ENCODE measurements at regions not wholly inside any gene's neighbourhood (a gene's known extent, or its start where the extent isn't known, plus 50 kb on each side); places are given as distances from the start of the nearest gene placed in this dataset.

DNA sequence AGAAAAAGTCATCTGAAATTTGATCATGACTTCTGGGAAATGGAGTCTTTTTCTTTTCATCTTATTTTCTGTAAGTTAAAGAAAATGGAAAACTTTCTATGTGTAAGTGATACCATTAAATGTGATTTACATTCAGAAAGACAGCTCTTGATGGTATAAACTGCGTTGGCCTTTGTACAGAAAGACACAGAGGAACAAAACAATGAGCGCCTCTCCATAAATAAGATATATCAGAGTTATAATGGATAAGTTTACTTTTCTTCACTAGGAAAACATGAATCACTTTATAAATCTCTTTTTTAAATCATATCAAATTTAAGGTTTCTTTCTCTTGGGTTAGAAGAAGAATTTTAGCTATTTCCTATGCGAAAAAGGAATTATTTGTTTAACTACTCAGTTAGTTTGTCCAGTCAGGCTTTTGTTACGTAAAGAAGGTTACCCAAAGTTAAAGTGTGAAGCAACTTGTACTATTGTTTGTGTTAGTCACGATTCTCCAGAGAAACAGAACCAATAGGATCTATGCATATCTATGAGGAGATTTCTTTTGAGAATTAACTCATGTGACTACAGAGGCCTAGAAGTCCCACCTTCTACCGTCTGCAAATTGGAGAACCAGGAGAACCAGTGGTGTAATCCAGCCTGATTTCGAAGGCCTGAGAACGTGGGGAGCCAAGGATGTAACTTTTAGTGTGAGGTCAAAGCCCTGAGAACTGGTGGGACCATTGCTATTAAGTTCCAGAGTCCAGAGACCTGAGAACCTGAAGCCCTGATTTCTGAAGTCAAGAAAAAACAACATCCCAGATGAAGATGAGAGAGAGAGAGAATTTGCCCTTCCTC is 295.4 kb upstream of the KCNJ16 start:
- Histone ChIP-seq H3K9ac (ENCODE audit: low read length in 5 of 5) (no peak overlapping the region), H3K27ac (ENCODE audit: low read depth, low read length) (no peak overlapping the region), H3K27me3 (ENCODE audit: control insufficient read depth in 5 of 5, insufficient read depth in 4 of 5, low read length in 5 of 5) (no peaks in the 10 kb centered on the region), H3K4me1 (ENCODE audit: control insufficient read depth in 5 of 5, insufficient read depth in 5 of 5, low read length in 5 of 5) (peaks cover 0 to 4% (median 0%) of the 10 kb centered on the region in 5 donors), H3K36me3 (ENCODE audit: control insufficient read depth in 5 of 5, insufficient read depth in 5 of 5, low read length in 5 of 5) (no peaks in the 10 kb centered on the region), H3K9me3 (ENCODE audit: control insufficient read depth in 5 of 5, low read length in 5 of 5) (no peaks in the 10 kb centered on the region), H3K4me3 (ENCODE audit: low read depth in 1 of 5, low read length in 5 of 5) (no peak overlapping the region)

DNA sequence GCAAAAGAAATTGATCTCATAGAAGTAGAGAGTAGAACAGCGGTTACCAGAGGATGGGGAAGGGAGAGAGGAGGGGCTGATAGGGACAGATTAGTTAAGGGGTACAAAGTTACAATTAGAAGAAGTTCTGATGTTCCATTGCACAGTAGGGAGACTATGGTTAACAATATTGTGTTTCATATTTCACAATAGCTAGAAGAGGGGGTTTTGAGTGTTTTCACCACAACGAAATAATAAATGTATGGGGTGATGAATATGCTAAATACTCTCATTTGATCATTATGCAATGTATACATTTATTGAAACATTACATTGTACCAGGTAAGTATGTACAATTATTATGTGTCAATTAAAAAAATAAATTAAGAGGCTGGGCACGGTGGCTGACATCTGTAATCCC is 291.2 kb upstream of the KCNJ16 start:
- H3K27ac ChIP-seq (ENCODE audit: low read depth, low read length), result no peak overlapping the region
- H3K4me1 ChIP-seq (ENCODE audit: control insufficient read depth in 5 of 5, insufficient read depth in 5 of 5, low read length in 5 of 5), result no peaks in the 10 kb centered on the region
- no peaks in the 10 kb centered on the region for H3K27me3 ChIP-seq (ENCODE audit: control insufficient read depth in 5 of 5, insufficient read depth in 4 of 5, low read length in 5 of 5)
- no peaks in the 10 kb centered on the region for H3K9me3 ChIP-seq (ENCODE audit: control insufficient read depth in 5 of 5, low read length in 5 of 5)
- H3K4me3 ChIP-seq (ENCODE audit: low read depth in 1 of 5, low read length in 5 of 5), result no peak overlapping the region
- no peak overlapping the region for H3K9ac ChIP-seq (ENCODE audit: low read length in 5 of 5)
- H3K36me3 ChIP-seq (ENCODE audit: control insufficient read depth in 5 of 5, insufficient read depth in 5 of 5, low read length in 5 of 5), result no peaks in the 10 kb centered on the region

DNA sequence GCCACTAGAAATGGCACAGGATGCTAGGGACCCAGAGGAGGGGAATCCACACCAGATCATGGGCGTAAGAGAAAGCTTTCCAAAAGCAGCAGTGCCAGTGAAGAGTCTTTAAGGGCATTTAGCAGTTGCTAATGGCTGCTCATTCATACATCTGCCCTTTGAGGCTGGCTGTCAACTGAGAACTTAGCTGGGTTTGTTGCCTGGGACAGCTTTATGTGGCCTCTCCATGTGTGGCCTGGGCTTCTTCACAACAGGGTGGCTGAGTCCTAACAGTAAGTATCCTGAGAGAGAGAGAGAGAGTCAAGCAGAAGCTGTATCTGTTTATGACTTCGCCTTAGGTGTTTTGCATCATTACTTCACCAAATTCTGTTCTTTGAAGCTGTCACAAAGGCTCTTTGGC is 286.1 kb upstream of the KCNJ16 start:
- no peak overlapping the region for H3K9ac ChIP-seq (ENCODE audit: low read length in 5 of 5)
- H3K27me3 ChIP-seq (ENCODE audit: control insufficient read depth in 5 of 5, insufficient read depth in 4 of 5, low read length in 5 of 5), result no peaks in the 10 kb centered on the region
- H3K9me3 ChIP-seq (ENCODE audit: control insufficient read depth in 5 of 5, low read length in 5 of 5), result no peaks in the 10 kb centered on the region
- no peaks in the 10 kb centered on the region for H3K4me1 ChIP-seq (ENCODE audit: control insufficient read depth in 5 of 5, insufficient read depth in 5 of 5, low read length in 5 of 5)
- H3K36me3 ChIP-seq (ENCODE audit: control insufficient read depth in 5 of 5, insufficient read depth in 5 of 5, low read length in 5 of 5), result no peaks in the 10 kb centered on the region
- no peak overlapping the region for H3K27ac ChIP-seq (ENCODE audit: low read depth, low read length)
- H3K4me3 ChIP-seq (ENCODE audit: low read depth in 1 of 5, low read length in 5 of 5), result no peak overlapping the region

GRCh38 chr17:69796078-69796477 is 278.9 kb upstream of the KCNJ16 start:
- Histone ChIP-seq H3K4me3 (ENCODE audit: low read depth in 1 of 5, low read length in 5 of 5) (no peak overlapping the region), H3K27me3 (ENCODE audit: control insufficient read depth in 5 of 5, insufficient read depth in 4 of 5, low read length in 5 of 5) (no peaks in the 10 kb centered on the region), H3K36me3 (ENCODE audit: control insufficient read depth in 5 of 5, insufficient read depth in 5 of 5, low read length in 5 of 5) (no peaks in the 10 kb centered on the region), H3K4me1 (ENCODE audit: control insufficient read depth in 5 of 5, insufficient read depth in 5 of 5, low read length in 5 of 5) (no peaks in the 10 kb centered on the region), H3K9ac (ENCODE audit: low read length in 5 of 5) (no peak overlapping the region), H3K9me3 (ENCODE audit: control insufficient read depth in 5 of 5, low read length in 5 of 5) (peaks cover 0 to under 1% (median 0%) of the 10 kb centered on the region in 5 donors), H3K27ac (ENCODE audit: low read depth, low read length) (no peak overlapping the region)

- no peak overlapping the region for H3K4me3 ChIP-seq (ENCODE audit: low read depth in 1 of 5, low read length in 5 of 5)
- H3K9ac ChIP-seq (ENCODE audit: low read length in 5 of 5), result no peak overlapping the region
Measured at GRCh38 chr17:69800870-69801269, 274.2 kb upstream of the KCNJ16 start.

DNA sequence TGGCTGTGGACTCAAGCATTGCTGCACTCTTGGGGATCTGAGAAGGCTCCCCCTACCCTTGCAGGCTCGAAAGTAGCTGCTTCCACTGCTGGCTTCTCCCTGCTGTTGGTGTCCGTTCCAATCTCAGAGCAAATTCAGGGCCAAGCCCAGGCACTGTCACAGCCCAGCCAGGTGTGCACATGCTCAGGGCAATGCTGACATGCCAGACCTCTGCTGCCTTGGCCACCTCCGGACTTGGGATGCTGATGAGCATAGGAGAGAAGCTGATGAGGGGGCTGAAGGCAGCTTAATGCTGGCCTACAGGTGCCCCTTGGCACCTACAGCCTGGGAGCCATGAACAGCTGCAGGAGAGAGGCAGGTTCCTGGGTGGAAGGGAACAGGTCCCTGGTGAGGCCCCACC is 273.7 kb upstream of the KCNJ16 start:
- H3K9ac ChIP-seq (ENCODE audit: low read length in 5 of 5), result no peak overlapping the region
- H3K4me1 ChIP-seq (ENCODE audit: control insufficient read depth in 5 of 5, insufficient read depth in 5 of 5, low read length in 5 of 5), result no peaks in the 10 kb centered on the region
- no peaks in the 10 kb centered on the region for H3K36me3 ChIP-seq (ENCODE audit: control insufficient read depth in 5 of 5, insufficient read depth in 5 of 5, low read length in 5 of 5)
- H3K9me3 ChIP-seq (ENCODE audit: control insufficient read depth in 5 of 5, low read length in 5 of 5), result peaks cover 0 to 6% (median 0%) of the 10 kb centered on the region in 5 donors
- H3K4me3 ChIP-seq (ENCODE audit: low read depth in 1 of 5, low read length in 5 of 5), result no peak overlapping the region
- no peak overlapping the region for H3K27ac ChIP-seq (ENCODE audit: low read depth, low read length)
- no peaks in the 10 kb centered on the region for H3K27me3 ChIP-seq (ENCODE audit: control insufficient read depth in 5 of 5, insufficient read depth in 4 of 5, low read length in 5 of 5)

More at GRCh38 chr17:69800870-69801269, 274.2 kb upstream of the KCNJ16 start:
- Histone ChIP-seq H3K9me3 (ENCODE audit: control insufficient read depth in 5 of 5, low read length in 5 of 5) (peaks cover 0 to 6% (median 0%) of the 10 kb centered on the region in 5 donors), H3K27me3 (ENCODE audit: control insufficient read depth in 5 of 5, insufficient read depth in 4 of 5, low read length in 5 of 5) (no peaks in the 10 kb centered on the region), H3K36me3 (ENCODE audit: control insufficient read depth in 5 of 5, insufficient read depth in 5 of 5, low read length in 5 of 5) (no peaks in the 10 kb centered on the region), H3K4me1 (ENCODE audit: control insufficient read depth in 5 of 5, insufficient read depth in 5 of 5, low read length in 5 of 5) (no peaks in the 10 kb centered on the region), H3K27ac (ENCODE audit: low read depth, low read length) (no peak overlapping the region)

- H3K4me3 ChIP-seq (ENCODE audit: low read depth in 1 of 5, low read length in 5 of 5), result no peak overlapping the region
- H3K4me1 ChIP-seq (ENCODE audit: control insufficient read depth in 5 of 5, insufficient read depth in 5 of 5, low read length in 5 of 5), result no peaks in the 10 kb centered on the region
- H3K27me3 ChIP-seq (ENCODE audit: control insufficient read depth in 5 of 5, insufficient read depth in 4 of 5, low read length in 5 of 5), result no peaks in the 10 kb centered on the region
- H3K9me3 ChIP-seq (ENCODE audit: control insufficient read depth in 5 of 5, low read length in 5 of 5), result peaks cover 0 to 6% (median 0%) of the 10 kb centered on the region in 5 donors
- H3K9ac ChIP-seq (ENCODE audit: low read length in 5 of 5), result no peak overlapping the region
- H3K36me3 ChIP-seq (ENCODE audit: control insufficient read depth in 5 of 5, insufficient read depth in 5 of 5, low read length in 5 of 5), result no peaks in the 10 kb centered on the region
- H3K27ac ChIP-seq (ENCODE audit: low read depth, low read length), result no peak overlapping the region
Measured at GRCh38 chr17:69802045-69802740, 272.8 kb upstream of the KCNJ16 start.

DNA sequence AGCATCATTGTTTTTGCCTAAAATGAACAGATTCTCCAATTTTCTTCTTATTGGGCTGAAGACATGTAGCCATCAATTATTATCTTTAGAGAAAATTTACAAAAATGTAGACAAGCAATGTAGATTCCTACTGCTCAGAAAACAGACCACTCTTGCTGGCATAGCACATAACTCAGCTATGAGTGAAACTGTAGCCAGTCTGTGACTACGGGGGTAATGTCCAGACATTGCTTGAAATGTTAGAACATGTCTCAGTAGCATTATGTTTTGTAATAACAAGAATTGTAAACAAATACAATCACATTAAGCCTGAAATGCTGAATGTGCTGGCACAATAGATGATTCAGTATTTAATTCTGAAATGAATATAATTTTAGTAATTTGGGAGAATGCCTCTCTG is 265.7 kb upstream of the KCNJ16 start:
- Histone ChIP-seq H3K36me3 (ENCODE audit: control insufficient read depth in 5 of 5, insufficient read depth in 5 of 5, low read length in 5 of 5) (no peaks in the 10 kb centered on the region), H3K9ac (ENCODE audit: low read length in 5 of 5) (no peak overlapping the region), H3K4me1 (ENCODE audit: control insufficient read depth in 5 of 5, insufficient read depth in 5 of 5, low read length in 5 of 5) (no peaks in the 10 kb centered on the region), H3K27me3 (ENCODE audit: control insufficient read depth in 5 of 5, insufficient read depth in 4 of 5, low read length in 5 of 5) (no peaks in the 10 kb centered on the region), H3K27ac (ENCODE audit: low read depth, low read length) (no peak overlapping the region), H3K9me3 (ENCODE audit: control insufficient read depth in 5 of 5, low read length in 5 of 5) (no peaks in the 10 kb centered on the region), H3K4me3 (ENCODE audit: low read depth in 1 of 5, low read length in 5 of 5) (no peak overlapping the region)

- H3K4me3 ChIP-seq (ENCODE audit: low read depth in 1 of 5, low read length in 5 of 5), result no peak overlapping the region
- H3K27me3 ChIP-seq (ENCODE audit: control insufficient read depth in 5 of 5, insufficient read depth in 4 of 5, low read length in 5 of 5), result no peaks in the 10 kb centered on the region
- H3K4me1 ChIP-seq (ENCODE audit: control insufficient read depth in 5 of 5, insufficient read depth in 5 of 5, low read length in 5 of 5), result no peaks in the 10 kb centered on the region
- no peak overlapping the region for H3K27ac ChIP-seq (ENCODE audit: low read depth, low read length)
- no peaks in the 10 kb centered on the region for H3K9me3 ChIP-seq (ENCODE audit: control insufficient read depth in 5 of 5, low read length in 5 of 5)
- H3K36me3 ChIP-seq (ENCODE audit: control insufficient read depth in 5 of 5, insufficient read depth in 5 of 5, low read length in 5 of 5), result no peaks in the 10 kb centered on the region
- no peak overlapping the region for H3K9ac ChIP-seq (ENCODE audit: low read length in 5 of 5)
Measured at GRCh38 chr17:69810326-69810965, 264.6 kb upstream of the KCNJ16 start.

- H3K27me3 ChIP-seq (ENCODE audit: control insufficient read depth in 5 of 5, insufficient read depth in 4 of 5, low read length in 5 of 5), result no peaks in the 10 kb centered on the region
- no peak overlapping the region for H3K9ac ChIP-seq (ENCODE audit: low read length in 5 of 5)
- H3K9me3 ChIP-seq (ENCODE audit: control insufficient read depth in 5 of 5, low read length in 5 of 5), result no peaks in the 10 kb centered on the region
- no peaks in the 10 kb centered on the region for H3K36me3 ChIP-seq (ENCODE audit: control insufficient read depth in 5 of 5, insufficient read depth in 5 of 5, low read length in 5 of 5)
- H3K4me3 ChIP-seq (ENCODE audit: low read depth in 1 of 5, low read length in 5 of 5), result no peak overlapping the region
- H3K27ac ChIP-seq (ENCODE audit: low read depth, low read length), result no peak overlapping the region
- no peaks in the 10 kb centered on the region for H3K4me1 ChIP-seq (ENCODE audit: control insufficient read depth in 5 of 5, insufficient read depth in 5 of 5, low read length in 5 of 5)
Measured at GRCh38 chr17:69812240-69812837, 262.7 kb upstream of the KCNJ16 start.

All from subcutaneous abdominal adipose tissue (tissue), 5 donors.